ENCODE measurements at regions not wholly inside any gene's neighbourhood (a gene's known extent, or its start where the extent isn't known, plus 50 kb on each side); places are given as distances from the start of the nearest gene placed in this dataset.

DNA sequence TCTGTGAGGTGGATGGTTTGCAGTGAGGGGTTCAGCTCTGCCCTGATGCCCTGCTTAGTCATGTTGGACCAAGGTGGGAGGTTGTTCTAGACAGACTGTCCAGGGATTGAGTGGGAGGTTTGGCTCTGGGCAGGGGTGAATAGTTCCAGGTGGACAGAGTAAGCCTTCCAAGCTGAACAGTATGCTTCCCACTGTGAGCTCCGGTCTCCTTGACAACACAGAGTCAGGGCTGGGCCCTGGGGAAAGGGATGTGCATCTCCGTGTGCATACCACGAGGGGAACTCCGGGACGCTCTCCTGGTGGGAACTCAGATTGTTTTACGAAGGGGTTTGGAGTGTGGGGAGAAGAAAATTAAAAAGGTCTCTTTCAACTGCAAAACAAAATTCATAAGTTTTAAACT, 174.7 kb downstream of the DHX35 start:
- TF ChIP-seq EP300 (IDR thresholded peaks at IDR 0.05), result no peak
- TF ChIP-seq, protein P1, sequence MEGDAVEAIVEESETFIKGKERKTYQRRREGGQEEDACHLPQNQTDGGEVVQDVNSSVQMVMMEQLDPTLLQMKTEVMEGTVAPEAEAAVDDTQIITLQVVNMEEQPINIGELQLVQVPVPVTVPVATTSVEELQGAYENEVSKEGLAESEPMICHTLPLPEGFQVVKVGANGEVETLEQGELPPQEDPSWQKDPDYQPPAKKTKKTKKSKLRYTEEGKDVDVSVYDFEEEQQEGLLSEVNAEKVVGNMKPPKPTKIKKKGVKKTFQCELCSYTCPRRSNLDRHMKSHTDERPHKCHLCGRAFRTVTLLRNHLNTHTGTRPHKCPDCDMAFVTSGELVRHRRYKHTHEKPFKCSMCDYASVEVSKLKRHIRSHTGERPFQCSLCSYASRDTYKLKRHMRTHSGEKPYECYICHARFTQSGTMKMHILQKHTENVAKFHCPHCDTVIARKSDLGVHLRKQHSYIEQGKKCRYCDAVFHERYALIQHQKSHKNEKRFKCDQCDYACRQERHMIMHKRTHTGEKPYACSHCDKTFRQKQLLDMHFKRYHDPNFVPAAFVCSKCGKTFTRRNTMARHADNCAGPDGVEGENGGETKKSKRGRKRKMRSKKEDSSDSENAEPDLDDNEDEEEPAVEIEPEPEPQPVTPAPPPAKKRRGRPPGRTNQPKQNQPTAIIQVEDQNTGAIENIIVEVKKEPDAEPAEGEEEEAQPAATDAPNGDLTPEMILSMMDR (IDR thresholded peaks at IDR 0.05), result no peak

All from stomach (tissue), 4 donors.